EL (cell line): ENCODE measurements at regions not wholly inside any gene's neighbourhood (a gene's known extent, or its start where the extent isn't known, plus 50 kb on each side); places are given as distances from the start of the nearest gene placed in this dataset.
"Not testable (repeated sequence)": the region's sequence is repeated elsewhere in the genome, so short reads cannot be mapped to it uniquely, and the experiment has no call there.

Source experiments
- DNase-seq: peaks from one replicate; pipeline ENCODE4 v3.0.0-alpha.2; 2016

GRCh38 chr10:3972460-3973301, 187.7 kb upstream of the KLF6 start:
- no peak for DNase-seq

- no peak for DNase-seq
These were observed 186.7 kb upstream of the KLF6 start for GRCh38 chr10:3971713-3972112.

- no peak for DNase-seq
These were observed 185.1 kb upstream of the KLF6 start for GRCh38 chr10:3969876-3970666.

- DNase-seq = no peak
These were observed 183.7 kb upstream of the KLF6 start for GRCh38 chr10:3968727-3969126.

- no peak for DNase-seq
These were observed 179.5 kb upstream of the KLF6 start for GRCh38 chr10:3964516-3964915.

- no peak for DNase-seq
These were observed 178.2 kb upstream of the KLF6 start for GRCh38 chr10:3963191-3963673.

GRCh38 chr10:3961082-3961481, 176.1 kb upstream of the KLF6 start:
- no peak for DNase-seq

GRCh38 chr10:3960496-3960895, 175.5 kb upstream of the KLF6 start:
- no peak for DNase-seq

- no peak for DNase-seq
These were observed 174.6 kb upstream of the KLF6 start for GRCh38 chr10:3959370-3960325.

GRCh38 chr10:3958472-3958996, 173.5 kb upstream of the KLF6 start:
- no peak for DNase-seq

- DNase-seq = no peak
These were observed 171.1 kb upstream of the KLF6 start for GRCh38 chr10:3955955-3956617.

GRCh38 chr10:3955493-3955892, 170.5 kb upstream of the KLF6 start:
- no peak for DNase-seq

- no peak for DNase-seq
These were observed 169.6 kb upstream of the KLF6 start for GRCh38 chr10:3954615-3955014.

GRCh38 chr10:3954007-3954406, 169.0 kb upstream of the KLF6 start:
- DNase-seq = not testable (repeated sequence)

- no peak for DNase-seq
These were observed 167.0 kb upstream of the KLF6 start for GRCh38 chr10:3951993-3952392.

- DNase-seq = no peak
These were observed 165.8 kb upstream of the KLF6 start for GRCh38 chr10:3950676-3951275.

- DNase-seq = no peak
These were observed 164.7 kb upstream of the KLF6 start for GRCh38 chr10:3949711-3950110.

- DNase-seq = peak; percentile 37
These were observed 163.8 kb upstream of the KLF6 start for GRCh38 chr10:3948843-3949242.

GRCh38 chr10:3946234-3947229, 161.5 kb upstream of the KLF6 start:
- no peak for DNase-seq

GRCh38 chr10:3945026-3945425, 160.0 kb upstream of the KLF6 start:
- no peak for DNase-seq
